ENCODE measurements at regions not wholly inside any gene's neighbourhood (a gene's known extent, or its start where the extent isn't known, plus 50 kb on each side); places are given as distances from the start of the nearest gene placed in this dataset.
"Not testable (repeated sequence)": the region's sequence is repeated elsewhere in the genome, so short reads cannot be mapped to it uniquely, and the experiment has no call there.

DNA sequence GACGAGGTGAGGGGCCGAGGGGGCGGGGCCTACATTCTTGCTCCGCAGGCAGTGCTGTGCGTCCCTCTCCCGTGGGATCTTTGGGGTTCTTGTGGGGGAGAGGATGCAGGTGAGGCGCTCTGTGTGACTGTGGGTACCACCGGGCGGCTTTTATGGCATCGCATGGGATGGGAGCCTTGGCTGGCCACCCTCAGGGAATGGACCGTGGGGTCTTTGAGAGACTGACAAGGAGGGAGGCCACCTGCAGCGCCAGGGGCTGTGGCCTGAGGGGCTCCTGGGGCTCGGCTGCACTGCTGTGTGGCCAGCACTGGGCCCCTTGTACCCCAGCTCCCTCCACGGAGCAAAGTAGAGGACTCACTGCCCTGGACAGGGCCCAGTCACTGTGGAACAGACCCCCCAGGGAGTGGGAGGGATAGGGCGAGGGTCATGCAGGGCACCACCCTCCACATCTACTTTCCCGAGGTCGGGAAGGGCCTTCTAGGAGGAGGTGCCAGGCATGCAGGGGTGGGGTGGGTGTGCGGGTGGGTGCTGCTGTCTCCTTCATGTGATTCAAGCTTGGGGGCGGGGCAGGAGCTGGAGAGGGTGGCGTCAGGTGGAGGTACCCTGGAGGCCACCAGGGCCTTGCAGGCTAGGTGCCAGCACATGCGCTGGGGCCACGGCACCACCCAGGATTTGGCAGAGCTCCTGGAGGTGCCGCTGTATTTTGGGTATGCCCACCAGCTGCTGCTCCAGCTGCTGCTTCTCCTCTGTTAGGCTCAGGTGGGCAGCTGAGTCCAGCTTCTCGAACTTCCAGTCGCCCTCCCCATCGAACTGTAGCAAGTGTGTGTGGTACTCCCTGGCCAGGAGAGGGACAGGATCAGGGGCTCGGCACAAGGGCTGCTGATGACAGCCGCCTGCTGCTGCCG is 1072.4 kb downstream of the RPIA start:
- CTCF ChIA-PET, result no interaction called here
- TF ChIP-seq, protein P1, sequence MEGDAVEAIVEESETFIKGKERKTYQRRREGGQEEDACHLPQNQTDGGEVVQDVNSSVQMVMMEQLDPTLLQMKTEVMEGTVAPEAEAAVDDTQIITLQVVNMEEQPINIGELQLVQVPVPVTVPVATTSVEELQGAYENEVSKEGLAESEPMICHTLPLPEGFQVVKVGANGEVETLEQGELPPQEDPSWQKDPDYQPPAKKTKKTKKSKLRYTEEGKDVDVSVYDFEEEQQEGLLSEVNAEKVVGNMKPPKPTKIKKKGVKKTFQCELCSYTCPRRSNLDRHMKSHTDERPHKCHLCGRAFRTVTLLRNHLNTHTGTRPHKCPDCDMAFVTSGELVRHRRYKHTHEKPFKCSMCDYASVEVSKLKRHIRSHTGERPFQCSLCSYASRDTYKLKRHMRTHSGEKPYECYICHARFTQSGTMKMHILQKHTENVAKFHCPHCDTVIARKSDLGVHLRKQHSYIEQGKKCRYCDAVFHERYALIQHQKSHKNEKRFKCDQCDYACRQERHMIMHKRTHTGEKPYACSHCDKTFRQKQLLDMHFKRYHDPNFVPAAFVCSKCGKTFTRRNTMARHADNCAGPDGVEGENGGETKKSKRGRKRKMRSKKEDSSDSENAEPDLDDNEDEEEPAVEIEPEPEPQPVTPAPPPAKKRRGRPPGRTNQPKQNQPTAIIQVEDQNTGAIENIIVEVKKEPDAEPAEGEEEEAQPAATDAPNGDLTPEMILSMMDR (IDR thresholded peaks at IDR 0.05; ENCODE audit: low read depth, low read length), result no peak

DNA sequence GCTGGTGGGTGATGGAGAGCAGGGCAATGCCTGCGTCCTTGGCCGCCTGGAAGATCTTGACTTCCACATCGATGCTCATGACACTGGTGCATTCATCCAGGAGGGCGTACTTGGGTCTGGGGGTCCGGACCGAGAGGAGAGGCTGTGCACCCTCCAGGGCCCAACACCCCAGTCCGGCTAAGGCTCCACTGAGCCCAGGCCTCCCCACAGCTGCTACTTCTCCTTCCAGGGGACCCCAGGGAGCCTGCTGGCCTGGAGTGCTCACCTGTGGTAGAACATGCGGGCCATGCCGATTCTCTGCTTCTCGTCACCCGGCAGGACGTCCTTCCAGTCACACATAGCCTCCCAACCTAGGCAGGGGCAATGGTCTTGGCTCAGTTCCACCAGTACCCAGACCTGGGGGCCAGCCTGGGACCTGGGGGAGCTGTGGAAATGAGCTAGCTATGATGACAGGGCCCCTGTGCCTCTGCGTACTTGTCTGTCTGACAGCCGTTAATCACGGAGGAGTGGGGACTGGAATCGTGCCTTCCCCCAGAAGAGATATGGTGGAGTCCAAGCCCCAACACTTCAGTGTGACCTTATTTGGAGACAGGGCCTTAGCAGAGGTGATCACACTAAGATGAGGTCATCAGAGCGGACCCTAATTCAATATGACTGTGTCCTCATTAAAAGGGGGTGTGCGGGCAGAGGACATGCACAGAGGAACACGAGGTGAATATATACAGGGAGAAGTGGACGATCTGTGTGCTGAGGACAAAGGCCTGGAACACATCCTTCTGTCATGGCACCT is 1073.3 kb downstream of the RPIA start:
- H3K9me3 ChIP-seq (ENCODE audit: control insufficient read depth, insufficient read depth, low read length), result peaks cover 62% of the 10 kb centered on the region
- H3K4me3 ChIP-seq (ENCODE audit: low read depth, low read length); CTCF ChIA-PET; H3K27me3 ChIP-seq (ENCODE audit: control insufficient read depth, insufficient read depth, low read length); DNase-seq (ENCODE audit: low read depth, low spot score); H3K27ac ChIP-seq (ENCODE audit: low read depth, low read length); POLR2A ChIA-PET: not testable (repeated sequence)

More for the DNA sequence above, 1072.4 kb downstream of the RPIA start:
- Histone ChIP-seq H3K27ac (ENCODE audit: low read depth, low read length) (no peak overlapping the region), H3K4me3 (ENCODE audit: low read depth, low read length) (no peak overlapping the region), H3K9me3 (ENCODE audit: control insufficient read depth, insufficient read depth, low read length) (peaks cover 62% of the 10 kb centered on the region), H3K27me3 (ENCODE audit: control insufficient read depth, insufficient read depth, low read length) (peaks cover 4% of the 10 kb centered on the region)
- no peak for DNase-seq (ENCODE audit: low read depth, low spot score)
- POLR2A ChIA-PET, result no interaction called here

DNA sequence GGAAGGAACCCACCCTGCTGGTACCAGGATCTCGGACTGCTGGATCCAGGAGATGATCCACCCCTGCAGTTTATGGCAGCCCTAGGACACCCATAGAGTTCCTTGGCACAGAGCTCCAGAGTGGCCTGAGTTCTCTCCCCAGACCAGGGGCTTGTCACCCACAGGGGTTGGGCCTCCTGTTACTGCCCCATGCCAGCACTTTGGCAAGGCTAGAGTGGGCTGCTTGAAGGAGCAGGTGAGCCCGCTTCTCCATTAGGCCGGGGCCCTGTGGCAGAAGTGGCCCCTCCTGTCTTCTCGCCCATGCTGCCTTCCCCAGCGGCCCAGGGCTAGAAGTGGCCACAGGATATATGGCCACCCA is 1073.9 kb downstream of the RPIA start:
- H3K4me3 ChIP-seq (ENCODE audit: low read depth, low read length); POLR2A ChIA-PET; CTCF ChIA-PET; H3K27me3 ChIP-seq (ENCODE audit: control insufficient read depth, insufficient read depth, low read length); H3K27ac ChIP-seq (ENCODE audit: low read depth, low read length); DNase-seq (ENCODE audit: low read depth, low spot score): not testable (repeated sequence)
- H3K9me3 ChIP-seq (ENCODE audit: control insufficient read depth, insufficient read depth, low read length), result peaks cover 62% of the 10 kb centered on the region

DNA sequence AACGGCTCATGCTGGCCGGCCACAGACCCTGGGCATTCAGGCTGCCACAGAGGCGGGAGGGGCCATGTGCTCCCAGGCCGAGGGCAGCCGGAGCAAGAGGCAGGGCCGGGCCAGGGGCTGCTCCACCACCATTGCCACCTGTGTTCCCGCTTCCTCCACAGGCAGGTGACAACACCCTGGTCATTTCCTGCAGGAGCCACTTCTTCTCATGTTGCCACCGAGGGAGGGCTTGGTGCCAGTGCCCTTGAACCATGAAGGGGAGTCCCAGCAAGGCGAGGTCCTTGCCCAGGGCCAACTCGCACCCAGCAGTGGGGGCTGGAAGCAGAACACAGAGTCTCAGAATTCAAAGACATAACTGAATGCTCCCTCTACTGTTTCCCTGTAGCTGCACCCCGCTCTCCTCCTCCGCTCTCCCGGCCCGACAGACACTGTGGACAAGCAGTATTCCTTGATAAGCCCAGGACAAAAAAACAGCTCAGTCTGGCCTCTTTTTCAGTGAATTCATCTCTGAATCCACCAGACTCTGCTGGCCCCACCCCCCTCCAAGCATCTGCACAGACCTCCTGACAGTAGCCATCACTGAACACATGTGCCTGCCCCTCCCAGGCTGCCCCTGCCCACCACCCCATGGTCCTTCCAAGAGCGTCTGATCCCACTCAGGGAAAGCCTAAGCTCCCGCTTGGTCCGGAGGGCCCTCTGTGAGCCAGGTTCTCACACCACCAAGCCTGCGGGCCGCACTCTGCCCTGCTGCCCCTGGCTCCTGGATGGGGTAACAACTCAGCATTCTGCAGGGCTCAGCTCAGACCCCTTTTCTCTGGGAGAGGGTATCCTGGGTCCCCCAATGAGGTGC is 1074.9 kb downstream of the RPIA start:
- H3K4me3 ChIP-seq (ENCODE audit: low read depth, low read length); H3K27me3 ChIP-seq (ENCODE audit: control insufficient read depth, insufficient read depth, low read length); DNase-seq (ENCODE audit: low read depth, low spot score); H3K27ac ChIP-seq (ENCODE audit: low read depth, low read length); POLR2A ChIA-PET; CTCF ChIA-PET: not testable (repeated sequence)
- H3K9me3 ChIP-seq (ENCODE audit: control insufficient read depth, insufficient read depth, low read length), result peaks cover 58% of the 10 kb centered on the region

DNA sequence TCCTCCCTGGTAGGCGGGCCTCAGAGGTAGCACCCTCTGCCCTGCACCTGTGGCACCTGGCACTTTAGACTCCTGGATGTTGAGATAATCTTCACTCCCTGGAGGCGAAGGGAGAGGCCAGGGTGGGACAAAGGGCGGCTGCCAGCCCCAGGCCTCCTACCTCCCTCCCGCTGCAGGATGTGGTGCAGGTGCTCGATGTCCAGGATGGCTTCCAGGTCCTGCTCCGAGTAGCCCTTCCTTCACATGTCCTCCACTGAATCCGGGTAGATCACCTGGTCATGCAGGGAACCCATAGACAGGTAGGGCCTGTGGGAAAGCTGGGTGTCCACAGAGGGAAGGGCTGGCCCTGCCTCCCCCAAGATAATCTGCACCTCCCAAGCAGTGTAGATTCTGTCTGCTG is 1075.6 kb downstream of the RPIA start:
- CTCF ChIA-PET; POLR2A ChIA-PET; DNase-seq (ENCODE audit: low read depth, low spot score): not testable (repeated sequence)

DNA sequence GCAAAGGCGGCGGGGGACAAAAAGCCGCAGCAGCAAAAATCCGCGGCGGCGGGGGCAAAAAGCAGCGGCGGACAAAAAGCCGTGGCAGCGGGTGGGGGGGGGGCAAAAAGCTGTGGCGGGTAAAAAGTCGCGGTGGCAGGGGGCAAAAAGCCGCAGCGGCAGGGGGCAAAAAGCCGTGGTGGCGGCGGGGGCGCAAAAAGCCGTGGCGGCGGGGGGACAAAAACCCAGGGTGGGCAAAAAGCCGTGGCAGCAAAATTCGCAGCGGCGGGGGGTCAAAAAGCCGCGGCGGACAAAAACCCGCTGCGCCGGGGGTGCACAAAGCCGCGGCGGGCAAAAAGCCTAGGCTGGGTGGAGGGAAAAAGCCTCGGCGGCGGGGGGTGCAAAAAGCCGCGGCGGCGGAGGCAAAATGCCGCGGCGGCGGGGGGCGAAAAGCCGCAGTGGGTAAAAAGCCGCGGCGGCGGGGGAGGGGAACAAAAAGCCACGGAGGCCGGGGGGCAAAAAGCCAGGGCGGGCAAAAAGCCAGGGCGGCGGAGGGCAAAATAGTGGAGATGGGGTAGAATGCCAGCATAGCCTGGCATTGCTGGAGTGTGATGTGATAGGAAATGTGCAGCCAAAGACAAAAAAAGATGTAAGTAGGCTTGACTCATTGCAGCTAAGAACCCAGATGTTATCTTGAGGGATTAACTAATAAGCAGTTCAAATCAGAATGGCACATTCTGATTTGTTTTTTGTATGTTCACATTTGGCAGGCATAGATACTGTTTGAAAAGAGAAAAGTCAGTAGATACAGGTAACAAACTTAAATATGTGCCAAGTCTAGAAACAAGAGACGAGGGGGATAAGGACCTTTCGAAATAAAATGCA is 1076.3 kb downstream of the RPIA start:
- POLR2A ChIA-PET, result no interaction called here
- peaks cover 52% of the 10 kb centered on the region for H3K9me3 ChIP-seq (ENCODE audit: control insufficient read depth, insufficient read depth, low read length)

More for the DNA sequence above, 1075.6 kb downstream of the RPIA start:
- peaks cover 58% of the 10 kb centered on the region for H3K9me3 ChIP-seq (ENCODE audit: control insufficient read depth, insufficient read depth, low read length)
- H3K27ac ChIP-seq (ENCODE audit: low read depth, low read length); H3K4me3 ChIP-seq (ENCODE audit: low read depth, low read length); H3K27me3 ChIP-seq (ENCODE audit: control insufficient read depth, insufficient read depth, low read length): not testable (repeated sequence)

More for the DNA sequence above, 1076.3 kb downstream of the RPIA start:
- Histone ChIP-seq H3K4me3 (ENCODE audit: low read depth, low read length) (no peak overlapping the region), H3K27ac (ENCODE audit: low read depth, low read length) (no peak overlapping the region), H3K27me3 (ENCODE audit: control insufficient read depth, insufficient read depth, low read length) (peaks cover 4% of the 10 kb centered on the region)
- CTCF ChIA-PET, result no interaction called here
- DNase-seq (ENCODE audit: low read depth, low spot score), result no peak
- TF ChIP-seq, protein P1 (IDR thresholded peaks at IDR 0.05; ENCODE audit: low read depth, low read length), result no peak
